K562 (cell line): ENCODE measurements at regions not wholly inside any gene's neighbourhood (a gene's known extent, or its start where the extent isn't known, plus 50 kb on each side); places are given as distances from the start of the nearest gene placed in this dataset.

Experiments
- FOXK2 ChIP-seq, 2 experiments: fragments of 450-650 bp; IDR thresholded peaks in 1 of 2; conservative IDR thresholded peaks in 1 of 2; 2 replicates each; pipeline ENCODE4 v1.6.1; 2016; ENCODE audit warnings: low read depth in 2 of 2, mild to moderate bottlenecking in 1 of 2
- HES1 ChIP-seq: fragments of 450-650 bp; IDR thresholded peaks from 2 replicates; pipeline ENCODE4 v1.6.1; 2016; ENCODE audit warnings: low read depth, mild to moderate bottlenecking, moderate library complexity
- MLLT1 ChIP-seq, 2 experiments: fragments of 450-650 bp; IDR thresholded peaks; 2 replicates each; pipeline ENCODE4 v1.6.1; 2016
- ZNF384 ChIP-seq: IDR thresholded peaks from 2 replicates; pipeline ENCODE4 v1.6.1; 2012; ENCODE audit warnings: low read depth, low read length, improper control_type of control experiment
- ZNF395 ChIP-seq: fragments of 200-800 bp; sonication (Bioruptor generic); IDR thresholded peaks from 2 replicates; pipeline ENCODE4 v1.6.1; 2017; ENCODE audit warnings: missing genetic modification characterization, missing compliant biosample characterization
- ZNF551 ChIP-seq: fragments of 250-450 bp; sonication (Bioruptor Pico); IDR thresholded peaks from 2 replicates; pipeline ENCODE4 v1.5.0; 2021; ENCODE audit warnings: mild to moderate bottlenecking, moderate library complexity

- TF ChIP-seq MLLT1 (IDR thresholded peaks at IDR 0.05) (no peak), ZNF384 (no peak), FOXK2 (conservative IDR thresholded peaks at IDR 0.05 in 1 of 2, IDR thresholded peaks at IDR 0.05 in 1 of 2; ENCODE audit: low read depth in 2 of 2) (no peak), ZNF395 (CRISPR knock-in tag) (no peak), ZNF551 (no peak), HES1 (no peak)
Measured at GRCh38 chr4:26809811-26810210, 50.8 kb upstream of the STIM2 start (continued).
